ENCODE measurements at regions not wholly inside any gene's neighbourhood (a gene's known extent, or its start where the extent isn't known, plus 50 kb on each side); places are given as distances from the start of the nearest gene placed in this dataset.

DNA sequence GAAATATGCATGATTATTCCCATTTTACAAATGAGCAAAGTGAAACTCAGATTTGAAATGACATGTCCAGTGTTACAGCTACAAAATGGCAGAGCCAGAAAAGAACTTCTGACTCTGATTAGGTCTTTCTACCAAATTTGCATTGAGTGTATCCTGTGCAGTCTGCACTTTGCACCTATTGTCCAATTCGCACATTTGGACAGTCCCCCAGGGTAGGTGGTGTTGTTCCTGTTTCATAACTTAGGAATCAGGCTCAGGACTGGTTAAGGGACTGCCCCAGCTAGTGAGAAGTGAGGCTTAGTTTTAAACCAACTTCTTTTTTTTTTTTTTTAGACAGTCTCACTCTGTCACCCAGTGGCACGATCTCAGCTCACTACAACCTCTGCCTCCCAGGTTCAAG is 137.9 kb upstream of the NALF2 start:
- in situ Hi-C loops (cut with HindIII; ENCODE audit: extremely low pct_ligation_motif_present, low pct_unique_long_range_greater_than_20kb) (no loop called here), intact Hi-C loops (cut with micrococcal nuclease; ENCODE audit: unreplicated experiment) (no loop called here)
- ChIA-PET CTCF (ENCODE audit: low intra/inter-chr PET ratio, low total read pairs) (no interaction called here), POLR2A (no interaction called here)
- DNase-seq (ENCODE audit: low spot score) (no peak), FAIRE-seq (no peak), ATAC-seq (no peak; the same call in 2 of the 3 replicates)
- BruUV-seq (replicated peaks) = no TSS peak
- no peak overlapping the region for H3K9ac ChIP-seq (ENCODE audit: insufficient read depth, low read depth, low read length)
- no peak for TF ChIP-seq TIGD3 (CRISPR knock-in tag; IDR thresholded peaks at IDR 0.05; ENCODE audit: borderline replicate concordance)
- no peak for TF ChIP-seq SMYD3 (CRISPR knock-in tag; IDR thresholded peaks at IDR 0.05)
- TF ChIP-seq, protein P1, sequence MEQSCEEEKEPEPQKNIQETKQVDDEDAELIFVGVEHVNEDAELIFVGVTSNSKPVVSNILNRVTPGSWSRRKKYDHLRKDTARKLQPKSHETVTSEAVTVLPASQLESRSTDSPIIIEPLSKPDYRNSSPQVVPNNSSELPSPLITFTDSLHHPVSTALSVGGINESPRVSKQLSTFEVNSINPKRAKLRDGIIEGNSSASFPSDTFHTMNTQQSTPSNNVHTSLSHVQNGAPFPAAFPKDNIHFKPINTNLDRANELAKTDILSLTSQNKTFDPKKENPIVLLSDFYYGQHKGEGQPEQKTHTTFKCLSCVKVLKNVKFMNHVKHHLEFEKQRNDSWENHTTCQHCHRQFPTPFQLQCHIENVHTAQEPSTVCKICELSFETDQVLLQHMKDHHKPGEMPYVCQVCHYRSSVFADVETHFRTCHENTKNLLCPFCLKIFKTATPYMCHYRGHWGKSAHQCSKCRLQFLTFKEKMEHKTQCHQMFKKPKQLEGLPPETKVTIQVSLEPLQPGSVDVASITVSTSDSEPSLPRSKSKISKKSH (CRISPR knock-in tag; IDR thresholded peaks at IDR 0.05; ENCODE audit: borderline replicate concordance) = no peak
- TF ChIP-seq, protein P2, sequence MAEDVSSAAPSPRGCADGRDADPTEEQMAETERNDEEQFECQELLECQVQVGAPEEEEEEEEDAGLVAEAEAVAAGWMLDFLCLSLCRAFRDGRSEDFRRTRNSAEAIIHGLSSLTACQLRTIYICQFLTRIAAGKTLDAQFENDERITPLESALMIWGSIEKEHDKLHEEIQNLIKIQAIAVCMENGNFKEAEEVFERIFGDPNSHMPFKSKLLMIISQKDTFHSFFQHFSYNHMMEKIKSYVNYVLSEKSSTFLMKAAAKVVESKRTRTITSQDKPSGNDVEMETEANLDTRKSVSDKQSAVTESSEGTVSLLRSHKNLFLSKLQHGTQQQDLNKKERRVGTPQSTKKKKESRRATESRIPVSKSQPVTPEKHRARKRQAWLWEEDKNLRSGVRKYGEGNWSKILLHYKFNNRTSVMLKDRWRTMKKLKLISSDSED (CRISPR knock-in tag; IDR thresholded peaks at IDR 0.05) = no peak
- TF ChIP-seq KAT2B (IDR thresholded peaks at IDR 0.05; ENCODE audit: borderline replicate concordance, low read depth, low read length) = no peak
- TF ChIP-seq, protein P3, sequence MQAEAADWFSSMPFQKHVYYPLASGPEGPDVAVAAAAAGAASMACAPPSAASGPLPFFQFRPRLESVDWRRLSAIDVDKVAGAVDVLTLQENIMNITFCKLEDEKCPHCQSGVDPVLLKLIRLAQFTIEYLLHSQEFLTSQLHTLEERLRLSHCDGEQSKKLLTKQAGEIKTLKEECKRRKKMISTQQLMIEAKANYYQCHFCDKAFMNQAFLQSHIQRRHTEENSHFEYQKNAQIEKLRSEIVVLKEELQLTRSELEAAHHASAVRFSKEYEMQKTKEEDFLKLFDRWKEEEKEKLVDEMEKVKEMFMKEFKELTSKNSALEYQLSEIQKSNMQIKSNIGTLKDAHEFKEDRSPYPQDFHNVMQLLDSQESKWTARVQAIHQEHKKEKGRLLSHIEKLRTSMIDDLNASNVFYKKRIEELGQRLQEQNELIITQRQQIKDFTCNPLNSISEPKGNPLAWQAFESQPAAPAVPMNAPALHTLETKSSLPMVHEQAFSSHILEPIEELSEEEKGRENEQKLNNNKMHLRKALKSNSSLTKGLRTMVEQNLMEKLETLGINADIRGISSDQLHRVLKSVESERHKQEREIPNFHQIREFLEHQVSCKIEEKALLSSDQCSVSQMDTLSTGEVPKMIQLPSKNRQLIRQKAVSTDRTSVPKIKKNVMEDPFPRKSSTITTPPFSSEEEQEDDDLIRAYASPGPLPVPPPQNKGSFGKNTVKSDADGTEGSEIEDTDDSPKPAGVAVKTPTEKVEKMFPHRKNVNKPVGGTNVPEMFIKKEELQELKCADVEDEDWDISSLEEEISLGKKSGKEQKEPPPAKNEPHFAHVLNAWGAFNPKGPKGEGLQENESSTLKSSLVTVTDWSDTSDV (CRISPR knock-in tag; IDR thresholded peaks at IDR 0.05) = no peak
- no peak for TF ChIP-seq ZNF816 (CRISPR knock-in tag; IDR thresholded peaks at IDR 0.05; ENCODE audit: borderline replicate concordance)
- no peak for TF ChIP-seq HBP1 (CRISPR knock-in tag; IDR thresholded peaks at IDR 0.05; ENCODE audit: low read depth)
- no peak for TF ChIP-seq ZNF615 (CRISPR knock-in tag; IDR thresholded peaks at IDR 0.05; ENCODE audit: borderline replicate concordance)
- no peak for TF ChIP-seq ELF1 (CRISPR knock-in tag; IDR thresholded peaks at IDR 0.05)
- H3K79me2 ChIP-seq (ENCODE audit: insufficient read depth, low read length) = no peaks in the 10 kb centered on the region
- no peaks in the 10 kb centered on the region for H3K4me1 ChIP-seq (ENCODE audit: insufficient read depth, low read length)
- H3K36me3 ChIP-seq (replicated peaks in 1 of 2; ENCODE audit: control insufficient read depth in 1 of 2, insufficient read depth in 2 of 2, low read length in 2 of 2) = no peaks in the 10 kb centered on the region
- no peak overlapping the region for H3K4me3 ChIP-seq (replicated peaks in 1 of 3; ENCODE audit: insufficient read depth in 1 of 3, low read depth in 2 of 3, low read length in 3 of 3)
- H4K20me1 ChIP-seq (ENCODE audit: insufficient read depth, low read length) = no peaks in the 10 kb centered on the region
- H3K9me3 ChIP-seq (ENCODE audit: low read length) = no peaks in the 10 kb centered on the region
- H3K4me2 ChIP-seq (ENCODE audit: low read depth, low read length) = no peak overlapping the region
- no peak overlapping the region for H2AFZ ChIP-seq (ENCODE audit: low read length)
- WGBS (ENCODE audit: low lambda C conversion rate) = no CpG with 5 or more reads among the region's 2 CpGs
- no peaks in the 10 kb centered on the region for H3K27me3 ChIP-seq (ENCODE audit: control insufficient read depth in 1 of 2, insufficient read depth in 2 of 2, low read length in 2 of 2)
- H3K27ac ChIP-seq (ENCODE audit: extremely low read length, insufficient read depth, low read length) = no peak overlapping the region

Data from HepG2 (cell line).